ENCODE measurements at regions not wholly inside any gene's neighbourhood (a gene's known extent, or its start where the extent isn't known, plus 50 kb on each side); places are given as distances from the start of the nearest gene placed in this dataset.

DNA sequence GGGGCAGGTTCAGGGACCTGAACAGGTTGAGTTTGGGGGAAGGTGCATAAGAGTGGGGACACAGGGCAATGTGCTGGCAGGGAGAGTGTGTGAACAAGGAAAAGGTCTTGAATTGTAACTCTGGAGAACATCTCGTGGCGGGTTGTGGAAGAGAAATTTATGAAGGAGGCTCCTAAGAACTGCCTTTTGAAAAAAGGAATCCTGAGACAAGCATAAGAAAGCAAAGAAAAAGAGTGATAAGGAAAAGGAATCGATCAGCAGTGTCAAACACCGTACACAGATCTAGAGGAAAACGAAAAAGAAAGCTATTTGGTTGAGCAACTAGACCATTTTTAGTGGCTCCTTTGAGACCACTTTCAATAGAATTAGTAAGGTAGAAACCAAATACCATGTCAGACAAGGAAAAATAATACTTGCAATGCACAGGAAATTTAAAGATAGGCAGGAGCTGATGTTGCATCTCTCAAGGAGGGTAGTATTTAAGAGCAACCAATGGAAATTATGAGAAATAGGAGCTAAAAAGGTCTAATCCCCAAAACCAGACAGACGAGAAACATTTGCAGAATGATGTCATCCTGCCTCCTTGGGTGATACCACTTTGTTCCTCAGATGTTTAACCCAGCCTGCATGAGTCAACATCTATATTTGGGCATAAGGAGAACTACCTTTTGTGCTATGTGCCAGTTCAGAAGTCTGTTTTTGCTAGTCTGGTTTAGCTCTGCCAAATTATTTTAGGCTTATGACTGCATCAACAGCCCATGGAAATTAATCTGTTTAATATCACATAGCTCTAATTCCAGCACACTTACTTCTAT is 64.5 kb upstream of the STK38L start:
- Histone ChIP-seq H4K12ac (ENCODE audit: low read depth, low read length) (no peak overlapping the region), H3K27ac (ENCODE audit: low read depth, low read length) (peak overlapping the region; percentile 92), H3K18ac (ENCODE audit: low read length) (peak overlapping the region; percentile 86), H2BK120ac (ENCODE audit: insufficient read depth, low read length, poor library complexity) (peak overlapping the region; percentile 92), H4K91ac (ENCODE audit: low read depth, low read length) (peak overlapping the region; percentile 97), H3K27me3 (ENCODE audit: insufficient read depth, low read length) (no peaks in the 10 kb centered on the region), H4K8ac (ENCODE audit: low read depth, low read length) (peak overlapping the region; percentile 70), H3K23ac (ENCODE audit: low read length) (no peak overlapping the region), H3K36me3 (ENCODE audit: control insufficient read depth in 1 of 2, insufficient read depth in 2 of 2, low read length in 2 of 2) (no peaks in the 10 kb centered on the region), H2AK5ac (ENCODE audit: low read length) (peak overlapping the region; percentile 15), H3K79me2 (ENCODE audit: control insufficient read depth, insufficient read depth, low read length, poor library complexity) (no peaks in the 10 kb centered on the region), H3K9ac (ENCODE audit: low read length) (no peak overlapping the region), H2AFZ (ENCODE audit: insufficient read depth, low read length, poor library complexity) (peak overlapping the region; percentile 52), H3K4me3 (ENCODE audit: low read depth, low read length) (no peak overlapping the region), H3K4me1 (ENCODE audit: control insufficient read depth in 1 of 2, insufficient read depth in 2 of 2, low read length in 2 of 2) (peaks cover 7 to 11% of the 10 kb centered on the region in 2 experiments), H2BK12ac (ENCODE audit: low read length) (peak overlapping the region; percentile 93), H3K14ac (ENCODE audit: low read length) (peak overlapping the region; percentile 89), H3K4ac (ENCODE audit: low read depth, low read length) (peak overlapping the region; percentile 43), H3K79me1 (ENCODE audit: low read length) (peaks cover 26% of the 10 kb centered on the region), H2BK5ac (ENCODE audit: low read depth, low read length, poor library complexity) (peak overlapping the region; percentile 74), H3K4me2 (ENCODE audit: low read length) (no peak overlapping the region), H3K9me3 (ENCODE audit: insufficient read depth, low read depth, low read length) (no peaks in the 10 kb centered on the region)
- WGBS (ENCODE audit: extremely low coverage, insufficient coverage, insufficient read length), result no CpG with 5 or more reads among the region's 6 CpGs
- DNase-seq, result peak; percentile 75 to 91

DNA sequence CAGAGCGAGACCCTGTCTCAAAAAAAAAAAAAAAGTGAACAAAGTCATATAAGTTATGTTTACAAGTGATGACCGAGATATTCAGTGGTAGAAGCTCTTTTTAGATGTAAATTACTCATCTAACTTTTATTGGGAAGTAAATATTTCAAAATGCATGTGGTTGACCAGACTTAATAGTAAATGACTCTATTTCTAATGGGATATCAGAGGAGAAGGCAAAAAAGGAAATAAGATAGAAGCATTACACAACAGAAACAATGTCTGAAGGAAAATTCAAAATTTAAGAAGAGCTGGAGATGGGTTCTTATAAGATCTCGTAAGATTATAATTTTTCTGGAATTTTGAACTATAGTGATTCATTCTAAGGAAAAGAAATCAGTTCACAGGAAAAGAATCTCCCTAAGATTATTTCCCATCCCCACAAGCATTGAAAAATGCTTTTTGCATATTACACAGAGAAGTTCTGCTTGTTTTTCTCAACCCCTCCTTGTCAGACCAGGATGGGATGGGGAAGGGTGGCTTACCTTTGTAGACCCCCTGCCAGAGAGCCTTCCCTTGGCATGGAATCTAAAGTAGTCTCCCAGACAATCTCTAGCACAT is 63.1 kb upstream of the STK38L start:
- Histone ChIP-seq H3K79me1 (ENCODE audit: low read length) (peaks cover 23% of the 10 kb centered on the region), H2AK5ac (ENCODE audit: low read length) (peak overlapping the region; percentile 99)
- WGBS (ENCODE audit: extremely low coverage, insufficient coverage, insufficient read length), result no CpG with 5 or more reads among the region's 3 CpGs

DNA sequence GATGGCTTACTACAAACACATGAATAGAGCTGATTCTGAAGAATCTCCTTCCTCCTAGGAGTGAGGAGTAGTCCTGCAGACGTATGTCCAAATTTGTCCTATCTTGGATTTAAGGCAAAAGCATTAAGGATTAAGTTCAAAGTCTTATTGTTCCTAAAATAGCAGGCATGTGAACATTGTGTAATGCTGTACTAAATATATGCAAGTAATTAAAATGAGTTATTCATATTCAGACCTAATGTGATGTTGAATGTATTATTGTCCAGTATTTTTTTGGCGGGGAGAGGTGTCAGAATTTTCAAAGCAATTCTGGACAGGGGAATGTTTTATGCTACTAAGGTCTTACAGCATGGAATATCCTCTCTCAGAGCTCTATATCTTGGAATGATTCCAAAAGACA is 60.7 kb upstream of the STK38L start:
- no peak overlapping the region for H2AK5ac ChIP-seq (ENCODE audit: low read length)
- DNase-seq, result no peak
- H3K9me3 ChIP-seq (ENCODE audit: insufficient read depth, low read depth, low read length), result no peaks in the 10 kb centered on the region
- H3K79me2 ChIP-seq (ENCODE audit: control insufficient read depth, insufficient read depth, low read length, poor library complexity), result no peaks in the 10 kb centered on the region
- H2BK12ac ChIP-seq (ENCODE audit: low read length), result no peak overlapping the region
- no peak overlapping the region for H3K4me3 ChIP-seq (ENCODE audit: low read depth, low read length)
- H3K23ac ChIP-seq (ENCODE audit: low read length), result no peak overlapping the region
- H3K36me3 ChIP-seq (ENCODE audit: control insufficient read depth in 1 of 2, insufficient read depth in 2 of 2, low read length in 2 of 2), result no peaks in the 10 kb centered on the region
- H3K18ac ChIP-seq (ENCODE audit: low read length), result no peak overlapping the region
- no peak overlapping the region for H3K4me2 ChIP-seq (ENCODE audit: low read length)
- no peak overlapping the region for H4K8ac ChIP-seq (ENCODE audit: low read depth, low read length)
- no peak overlapping the region for H3K14ac ChIP-seq (ENCODE audit: low read length)
- no peak overlapping the region for H3K9ac ChIP-seq (ENCODE audit: low read length)
- H2BK5ac ChIP-seq (ENCODE audit: low read depth, low read length, poor library complexity), result no peak overlapping the region
- no peak overlapping the region for H4K12ac ChIP-seq (ENCODE audit: low read depth, low read length)
- H4K91ac ChIP-seq (ENCODE audit: low read depth, low read length), result no peak overlapping the region
- no CpG with 5 or more reads among the region's 2 CpGs for WGBS (ENCODE audit: extremely low coverage, insufficient coverage, insufficient read length)
- H3K4me1 ChIP-seq (ENCODE audit: control insufficient read depth in 1 of 2, insufficient read depth in 2 of 2, low read length in 2 of 2), result peaks cover 7 to 14% of the 10 kb centered on the region in 2 experiments
- no peak overlapping the region for H2AFZ ChIP-seq (ENCODE audit: insufficient read depth, low read length, poor library complexity)
- H3K27me3 ChIP-seq (ENCODE audit: insufficient read depth, low read length), result no peaks in the 10 kb centered on the region
- H3K79me1 ChIP-seq (ENCODE audit: low read length), result peaks cover 26% of the 10 kb centered on the region
- no peak overlapping the region for H2BK120ac ChIP-seq (ENCODE audit: insufficient read depth, low read length, poor library complexity)
- no peak overlapping the region for H3K27ac ChIP-seq (ENCODE audit: low read depth, low read length)
- H3K4ac ChIP-seq (ENCODE audit: low read depth, low read length), result no peak overlapping the region

More for the DNA sequence above, 63.1 kb upstream of the STK38L start:
- H3K4me1 ChIP-seq (ENCODE audit: control insufficient read depth in 1 of 2, insufficient read depth in 2 of 2, low read length in 2 of 2), result peaks cover 7 to 15% of the 10 kb centered on the region in 2 experiments
- no peak overlapping the region for H2AFZ ChIP-seq (ENCODE audit: insufficient read depth, low read length, poor library complexity)
- H3K18ac ChIP-seq (ENCODE audit: low read length), result no peak overlapping the region
- H3K4me3 ChIP-seq (ENCODE audit: low read depth, low read length), result no peak overlapping the region
- DNase-seq, result peak in 1 of 2 donors; percentile 7
- peak overlapping the region; percentile 47 for H4K8ac ChIP-seq (ENCODE audit: low read depth, low read length)
- H3K36me3 ChIP-seq (ENCODE audit: control insufficient read depth in 1 of 2, insufficient read depth in 2 of 2, low read length in 2 of 2), result no peaks in the 10 kb centered on the region
- peak overlapping the region; percentile 97 for H3K14ac ChIP-seq (ENCODE audit: low read length)
- H4K91ac ChIP-seq (ENCODE audit: low read depth, low read length), result peak overlapping the region; percentile 100
- H3K4ac ChIP-seq (ENCODE audit: low read depth, low read length), result peak overlapping the region; percentile 99
- peak overlapping the region; percentile 100 for H2BK12ac ChIP-seq (ENCODE audit: low read length)
- H3K79me2 ChIP-seq (ENCODE audit: control insufficient read depth, insufficient read depth, low read length, poor library complexity), result no peaks in the 10 kb centered on the region
- H3K27me3 ChIP-seq (ENCODE audit: insufficient read depth, low read length), result no peaks in the 10 kb centered on the region
- no peak overlapping the region for H3K9ac ChIP-seq (ENCODE audit: low read length)
- H3K23ac ChIP-seq (ENCODE audit: low read length), result no peak overlapping the region
- H4K12ac ChIP-seq (ENCODE audit: low read depth, low read length), result no peak overlapping the region
- H2BK5ac ChIP-seq (ENCODE audit: low read depth, low read length, poor library complexity), result peak overlapping the region; percentile 99
- H3K4me2 ChIP-seq (ENCODE audit: low read length), result no peak overlapping the region
- H3K9me3 ChIP-seq (ENCODE audit: insufficient read depth, low read depth, low read length), result no peaks in the 10 kb centered on the region
- H3K27ac ChIP-seq (ENCODE audit: low read depth, low read length), result no peak overlapping the region
- peak overlapping the region; percentile 100 for H2BK120ac ChIP-seq (ENCODE audit: insufficient read depth, low read length, poor library complexity)

DNA sequence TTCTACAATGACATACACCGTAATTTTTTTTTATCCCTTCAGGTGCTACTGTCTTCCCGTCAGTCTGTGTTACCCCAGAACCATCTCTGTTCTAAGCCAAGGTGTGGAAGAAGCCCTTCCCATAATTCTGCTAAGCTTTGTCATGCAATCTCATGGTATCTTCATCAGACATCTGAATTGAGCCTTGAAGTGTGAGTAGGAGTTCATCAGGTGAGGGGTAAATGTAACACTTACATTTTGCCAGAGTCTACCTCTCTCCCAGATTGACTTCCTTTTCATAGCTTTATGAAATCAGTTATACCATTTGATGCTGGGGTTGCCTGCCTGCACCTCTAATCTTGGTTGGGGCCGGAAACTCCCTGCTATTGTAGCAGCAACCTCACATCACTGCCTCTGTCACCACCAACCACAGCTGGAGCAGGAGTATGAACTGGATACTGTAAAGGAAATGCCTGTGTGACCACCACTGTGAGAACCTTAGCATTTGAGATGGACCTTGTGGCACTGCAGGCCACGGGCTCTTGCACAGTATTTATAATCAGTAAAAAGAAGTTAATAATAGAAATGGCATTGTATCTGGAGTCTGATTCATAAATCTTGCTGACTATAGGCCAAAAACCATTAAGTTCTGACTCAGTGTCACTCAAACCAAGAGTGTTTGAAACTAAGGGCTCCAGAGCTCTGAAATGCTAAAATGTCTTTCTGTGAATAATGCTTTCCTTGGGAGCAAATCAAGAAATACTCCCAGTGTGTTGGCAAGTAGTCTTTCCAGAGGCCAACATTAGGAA is 58.7 kb upstream of the STK38L start:
- no peak overlapping the region for H4K8ac ChIP-seq (ENCODE audit: low read depth, low read length)

More for the DNA sequence above, 58.7 kb upstream of the STK38L start:
- peak overlapping the region; percentile 6 for H2BK12ac ChIP-seq (ENCODE audit: low read length)
- H4K91ac ChIP-seq (ENCODE audit: low read depth, low read length), result peak overlapping the region; percentile 13
- no CpG with 5 or more reads among the region's 4 CpGs for WGBS (ENCODE audit: extremely low coverage, insufficient coverage, insufficient read length)
- H3K4me2 ChIP-seq (ENCODE audit: low read length), result no peak overlapping the region
- no peak overlapping the region for H3K9ac ChIP-seq (ENCODE audit: low read length)
- H3K23ac ChIP-seq (ENCODE audit: low read length), result no peak overlapping the region
- H2BK120ac ChIP-seq (ENCODE audit: insufficient read depth, low read length, poor library complexity), result no peak overlapping the region
- no peak overlapping the region for H4K12ac ChIP-seq (ENCODE audit: low read depth, low read length)
- no peak overlapping the region for H2AFZ ChIP-seq (ENCODE audit: insufficient read depth, low read length, poor library complexity)
- H3K18ac ChIP-seq (ENCODE audit: low read length), result no peak overlapping the region
- no peaks in the 10 kb centered on the region for H3K9me3 ChIP-seq (ENCODE audit: insufficient read depth, low read depth, low read length)
- H3K4me1 ChIP-seq (ENCODE audit: control insufficient read depth in 1 of 2, insufficient read depth in 2 of 2, low read length in 2 of 2), result peaks cover 4 to 7% of the 10 kb centered on the region in 2 experiments
- H3K79me2 ChIP-seq (ENCODE audit: control insufficient read depth, insufficient read depth, low read length, poor library complexity), result no peaks in the 10 kb centered on the region
- H2BK5ac ChIP-seq (ENCODE audit: low read depth, low read length, poor library complexity), result no peak overlapping the region
- no peak for DNase-seq
- peak overlapping the region; percentile 47 for H2AK5ac ChIP-seq (ENCODE audit: low read length)
- H3K27ac ChIP-seq (ENCODE audit: low read depth, low read length), result no peak overlapping the region
- H3K79me1 ChIP-seq (ENCODE audit: low read length), result peaks cover 17% of the 10 kb centered on the region
- no peaks in the 10 kb centered on the region for H3K27me3 ChIP-seq (ENCODE audit: insufficient read depth, low read length)
- H3K14ac ChIP-seq (ENCODE audit: low read length), result no peak overlapping the region
- H3K36me3 ChIP-seq (ENCODE audit: control insufficient read depth in 1 of 2, insufficient read depth in 2 of 2, low read length in 2 of 2), result no peaks in the 10 kb centered on the region
- H3K4me3 ChIP-seq (ENCODE audit: low read depth, low read length), result no peak overlapping the region
- H3K4ac ChIP-seq (ENCODE audit: low read depth, low read length), result no peak overlapping the region
